SU-DHL-6 (cell line): ENCODE measurements at regions not wholly inside any gene's neighbourhood (a gene's known extent, or its start where the extent isn't known, plus 50 kb on each side); places are given as distances from the start of the nearest gene placed in this dataset.

Experiments
- H2AFZ ChIP-seq: fragments of 200-600 bp; sonication (generic); 2 replicates; pipeline ENCODE4 v1.6.1; 2014; ENCODE audit warnings: low read depth, mild to moderate bottlenecking, moderate library complexity, mixed read lengths, antibody characterized with exemption, low read length; ENCODE audit not compliant: severe bottlenecking
- H3F3A ChIP-seq: fragments of 200-600 bp; shearing (Covaris generic); 2 replicates; pipeline ENCODE4 v1.6.0; 2016; ENCODE audit warnings: antibody characterized with exemption, mild to moderate bottlenecking; ENCODE audit not compliant: insufficient read depth
- H3K27ac ChIP-seq: fragments of 200-600 bp; sonication (generic); 2 replicates; pipeline ENCODE4 v1.5.1; 2016; ENCODE audit warnings: low read depth, mild to moderate bottlenecking, low read length, moderate library complexity, mixed read lengths
- H3K27me3 ChIP-seq: fragments of 200-600 bp; sonication (generic), shearing (Covaris generic); 2 replicates; pipeline ENCODE4 v1.6.0; 2014; ENCODE audit warnings: mild to moderate bottlenecking, low read length
- H3K36me3 ChIP-seq: fragments of 200-600 bp; sonication (generic); 2 replicates; pipeline ENCODE4 v1.6.1; 2014; ENCODE audit warnings: mild to moderate bottlenecking, low read length, mixed read lengths
- H3K4me2 ChIP-seq: fragments of 300-600, 200-600 bp; shearing (Covaris generic), sonication (generic); 2 replicates; pipeline ENCODE4 v1.6.0; 2014; ENCODE audit warnings: low read length, low read depth, mild to moderate bottlenecking; ENCODE audit not compliant: poor library complexity, severe bottlenecking
- H3K4me3 ChIP-seq: fragments of 200-600 bp; sonication (generic); 2 replicates; pipeline ENCODE4 v1.5.1; 2014; ENCODE audit warnings: antibody characterized with exemption, low read length, mild to moderate bottlenecking, mixed read lengths; ENCODE audit not compliant: insufficient read depth, poor library complexity, severe bottlenecking
- H3K79me2 ChIP-seq: fragments of 200-600 bp; sonication (generic); 2 replicates; pipeline ENCODE4 v1.6.1; 2014; ENCODE audit warnings: mild to moderate bottlenecking, low read length, moderate library complexity; ENCODE audit not compliant: insufficient read depth
- H3K9ac ChIP-seq: fragments of 200-600 bp; sonication (generic); 2 replicates; pipeline ENCODE4 v1.7.0; 2014; ENCODE audit warnings: mild to moderate bottlenecking, low read length
- H3K9me2 ChIP-seq: fragments of 200-600 bp; sonication (generic); replicated peaks from 2 replicates; pipeline ENCODE4 v1.6.1; 2014; ENCODE audit warnings: low read length; ENCODE audit not compliant: insufficient read depth
- H3K9me3 ChIP-seq: fragments of 200-600 bp; sonication (generic); 2 replicates; pipeline ENCODE4 v1.6.1; 2014; ENCODE audit warnings: low read length, mixed read lengths; ENCODE audit not compliant: insufficient read depth
- H4K20me1 ChIP-seq: fragments of 200-600 bp; sonication (generic); 2 replicates; pipeline ENCODE4 v1.6.1; 2014; ENCODE audit warnings: low read depth, mild to moderate bottlenecking, antibody characterized with exemption, low read length, moderate library complexity, mixed read lengths
- CTCF ChIP-seq: fragments of 200-600 bp; sonication (generic); IDR thresholded peaks from one replicate; pipeline ENCODE4 v1.5.1; 2017; ENCODE audit warnings: antibody characterized with exemption, mild to moderate bottlenecking, low read length, moderate library complexity; ENCODE audit not compliant: insufficient read depth, poor library complexity, severe bottlenecking
- EZH2phosphoT487 ChIP-seq: fragments of 200-600 bp; sonication (generic), shearing (Covaris generic); conservative IDR thresholded peaks from 2 replicates; pipeline ENCODE4 v1.6.1; 2018; ENCODE audit warnings: mild to moderate bottlenecking, antibody characterized with exemption, low read length, moderate library complexity, mixed read lengths

DNA sequence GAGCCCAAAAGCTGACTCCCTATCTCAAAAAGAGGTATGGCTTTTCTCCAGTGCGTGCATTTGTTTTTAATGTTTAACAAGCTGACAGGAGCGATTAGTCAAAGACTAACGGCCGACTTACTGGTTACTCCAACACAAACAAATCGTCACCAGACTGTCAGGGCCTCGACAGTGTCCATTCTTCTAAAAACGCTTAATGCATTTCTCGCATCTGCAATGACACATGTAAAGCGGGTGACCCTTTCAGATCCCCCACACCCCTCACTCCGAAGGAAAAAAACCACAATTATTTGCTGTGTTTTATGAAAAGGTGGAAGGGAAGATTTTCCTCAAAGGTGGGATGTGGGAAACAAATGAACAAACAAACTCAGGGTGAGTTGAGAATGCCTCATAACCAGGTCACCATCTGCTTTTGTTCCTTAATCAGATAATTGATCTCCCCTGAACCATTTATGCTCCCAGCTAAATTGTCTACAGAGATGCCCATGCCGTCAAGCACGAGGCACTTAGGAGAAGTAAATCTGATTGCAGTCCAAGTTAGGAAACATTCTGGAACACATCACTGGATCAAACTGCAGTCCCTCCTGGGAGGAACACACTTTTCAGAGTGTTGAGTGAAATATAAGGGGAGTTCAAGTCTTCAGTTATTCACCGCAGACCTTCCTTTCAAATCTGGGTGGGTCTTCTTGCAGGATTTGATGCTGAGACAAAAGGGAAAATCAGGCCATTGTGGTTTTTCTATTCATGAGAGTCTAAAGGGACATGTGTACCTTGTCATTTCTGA lies 340.8 kb downstream of the CMPK2 start:
- Histone ChIP-seq H4K20me1 (no peaks in the 10 kb centered on the region), H3K9me2 (no peaks in the 10 kb centered on the region), H3K9me3 (no peaks in the 10 kb centered on the region), H3K9ac (no peak overlapping the region), H3K27ac (no peak overlapping the region), H2AFZ (peak overlapping the region; percentile 44), H3K4me3 (no peak overlapping the region), H3F3A (no peaks in the 10 kb centered on the region), H3K79me2 (no peaks in the 10 kb centered on the region), H3K36me3 (no peaks in the 10 kb centered on the region), H3K4me2 (no peak overlapping the region), H3K27me3 (no peaks in the 10 kb centered on the region)
- TF ChIP-seq EZH2phosphoT487 (no peak), CTCF (no peak)

DNA sequence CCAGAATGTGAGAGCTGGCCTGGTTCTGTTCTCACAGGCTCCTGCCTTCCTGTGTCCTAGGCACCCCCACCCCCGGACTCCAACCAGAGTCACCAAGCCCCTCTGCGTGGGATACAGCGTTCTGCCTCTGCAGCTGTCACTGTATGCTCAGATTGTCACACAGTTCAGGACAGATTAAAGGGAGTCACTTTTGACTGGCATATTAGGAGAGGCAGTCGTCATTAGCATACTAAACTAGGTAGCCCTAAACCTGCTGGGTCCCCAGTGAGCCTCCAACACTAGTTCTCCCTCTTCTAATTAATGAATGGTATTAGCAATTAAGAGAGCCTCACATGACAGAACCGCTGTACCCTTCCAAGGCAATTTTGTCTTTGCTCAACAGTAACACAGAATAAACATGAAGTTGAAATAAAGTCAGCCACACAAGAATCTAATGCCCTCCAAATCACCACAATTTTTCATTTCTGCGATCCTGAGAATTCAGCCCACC lies 340.2 kb downstream of the CMPK2 start:
- Histone ChIP-seq H2AFZ (peak overlapping the region; percentile 44), H3K36me3 (no peaks in the 10 kb centered on the region), H3K9me3 (no peaks in the 10 kb centered on the region), H3K9ac (no peak overlapping the region), H3K4me3 (no peak overlapping the region), H3K9me2 (no peaks in the 10 kb centered on the region), H3K4me2 (no peak overlapping the region), H3K79me2 (no peaks in the 10 kb centered on the region), H3K27me3 (no peaks in the 10 kb centered on the region), H3F3A (no peaks in the 10 kb centered on the region), H4K20me1 (no peaks in the 10 kb centered on the region), H3K27ac (no peak overlapping the region)
- TF ChIP-seq CTCF (no peak), EZH2phosphoT487 (no peak)

DNA sequence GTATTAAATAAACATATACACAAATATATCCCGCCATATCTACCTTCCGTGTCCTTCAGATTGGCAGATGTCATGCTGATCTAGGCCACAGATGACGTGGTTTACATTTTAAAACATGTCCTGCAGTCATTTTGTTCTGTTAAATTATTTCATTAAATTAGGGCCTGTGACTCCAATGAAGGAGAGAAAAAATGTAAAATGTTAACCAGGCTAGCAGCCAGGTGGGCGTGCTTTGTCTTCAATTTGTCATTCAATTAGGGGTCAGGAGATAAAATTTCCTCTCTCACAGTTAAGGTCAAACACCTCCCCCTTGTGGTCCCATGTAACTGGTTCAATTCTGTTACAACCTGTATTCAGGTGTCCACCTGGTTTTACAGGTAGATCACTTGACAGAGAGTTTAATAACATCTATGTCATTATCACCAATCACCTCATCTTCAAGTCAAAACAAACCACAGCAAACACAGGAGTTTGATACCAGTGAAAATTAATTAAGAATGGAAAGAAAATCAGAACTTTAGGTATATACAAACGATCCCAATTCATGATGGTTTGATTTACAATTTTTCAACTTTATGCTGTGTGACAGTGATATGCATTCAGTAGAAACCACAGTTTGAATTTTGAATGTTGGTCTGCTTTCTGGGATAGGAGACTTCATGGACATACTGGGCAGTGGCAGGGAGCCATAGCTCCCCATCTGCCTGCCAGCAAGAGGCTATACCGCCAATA lies 339.4 kb downstream of the CMPK2 start:
- Histone ChIP-seq H3K27ac (no peak overlapping the region), H3K4me3 (no peak overlapping the region), H3K4me2 (no peak overlapping the region), H3K36me3 (no peaks in the 10 kb centered on the region), H3K79me2 (no peaks in the 10 kb centered on the region), H3K9ac (no peak overlapping the region), H3K9me2 (no peaks in the 10 kb centered on the region), H4K20me1 (no peaks in the 10 kb centered on the region), H2AFZ (peak overlapping the region; percentile 44), H3K9me3 (no peaks in the 10 kb centered on the region), H3K27me3 (no peaks in the 10 kb centered on the region), H3F3A (no peaks in the 10 kb centered on the region)
- peak; percentile 39 for TF ChIP-seq CTCF
- TF ChIP-seq EZH2phosphoT487, result no peak
